HL-60 (cell line): ENCODE measurements at regions not wholly inside any gene's neighbourhood (a gene's known extent, or its start where the extent isn't known, plus 50 kb on each side); places are given as distances from the start of the nearest gene placed in this dataset.

Experiments
- CTCF ChIP-seq: IDR thresholded peaks from one replicate; pipeline ENCODE4 v1.5.1; 2011; ENCODE audit warnings: low read length, control low read depth, inconsistent platforms; ENCODE audit not compliant: insufficient read depth
- GABPA ChIP-seq: IDR thresholded peaks from 2 replicates; pipeline ENCODE4 v1.6.1; 2012; ENCODE audit warnings: low read depth
- POLR2AphosphoS5 ChIP-seq: IDR thresholded peaks from 2 replicates; pipeline ENCODE4 v1.6.1; 2012; ENCODE audit warnings: low read depth
- REST ChIP-seq: IDR thresholded peaks from 2 replicates; pipeline ENCODE4 v1.6.1; 2012; ENCODE audit warnings: low read depth; ENCODE audit not compliant: insufficient replicate concordance
- SPI1 ChIP-seq: IDR thresholded peaks from 2 replicates; pipeline ENCODE4 v1.6.1; 2012; ENCODE audit warnings: low read depth, mild to moderate bottlenecking, borderline replicate concordance

- TF ChIP-seq CTCF: no peak
- TF ChIP-seq GABPA: no peak
- TF ChIP-seq SPI1: no peak
- no peak for TF ChIP-seq POLR2AphosphoS5
- TF ChIP-seq REST: no peak
These were observed 950.7 kb upstream of the PRR20A start for GRCh38 chr13:56189978-56190377.
